ENCODE measurements at regions not wholly inside any gene's neighbourhood (a gene's known extent, or its start where the extent isn't known, plus 50 kb on each side); places are given as distances from the start of the nearest gene placed in this dataset.

DNA sequence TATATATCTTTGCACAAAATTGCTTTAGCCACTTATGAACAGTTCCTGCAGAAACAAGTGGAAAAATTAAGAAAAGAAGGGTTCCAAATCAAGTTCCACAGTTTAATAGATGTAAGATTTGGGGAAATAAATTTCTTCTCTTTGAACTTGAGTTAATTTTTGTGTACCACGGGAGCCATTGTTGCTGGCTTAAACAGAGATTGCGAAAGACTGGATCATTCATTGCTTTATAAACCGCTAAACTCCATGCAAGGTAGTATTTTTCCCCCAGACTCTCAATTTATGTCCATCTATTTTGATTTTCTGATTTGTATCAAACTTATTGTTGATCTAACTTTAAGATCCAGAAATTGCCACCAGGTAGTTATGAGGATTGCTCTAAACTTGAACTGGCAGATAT is 246.1 kb upstream of the ADGRL4 start:
- TF ChIP-seq, protein P1, sequence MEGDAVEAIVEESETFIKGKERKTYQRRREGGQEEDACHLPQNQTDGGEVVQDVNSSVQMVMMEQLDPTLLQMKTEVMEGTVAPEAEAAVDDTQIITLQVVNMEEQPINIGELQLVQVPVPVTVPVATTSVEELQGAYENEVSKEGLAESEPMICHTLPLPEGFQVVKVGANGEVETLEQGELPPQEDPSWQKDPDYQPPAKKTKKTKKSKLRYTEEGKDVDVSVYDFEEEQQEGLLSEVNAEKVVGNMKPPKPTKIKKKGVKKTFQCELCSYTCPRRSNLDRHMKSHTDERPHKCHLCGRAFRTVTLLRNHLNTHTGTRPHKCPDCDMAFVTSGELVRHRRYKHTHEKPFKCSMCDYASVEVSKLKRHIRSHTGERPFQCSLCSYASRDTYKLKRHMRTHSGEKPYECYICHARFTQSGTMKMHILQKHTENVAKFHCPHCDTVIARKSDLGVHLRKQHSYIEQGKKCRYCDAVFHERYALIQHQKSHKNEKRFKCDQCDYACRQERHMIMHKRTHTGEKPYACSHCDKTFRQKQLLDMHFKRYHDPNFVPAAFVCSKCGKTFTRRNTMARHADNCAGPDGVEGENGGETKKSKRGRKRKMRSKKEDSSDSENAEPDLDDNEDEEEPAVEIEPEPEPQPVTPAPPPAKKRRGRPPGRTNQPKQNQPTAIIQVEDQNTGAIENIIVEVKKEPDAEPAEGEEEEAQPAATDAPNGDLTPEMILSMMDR (IDR thresholded peaks at IDR 0.05 in 4 of 5, conservative IDR thresholded peaks at IDR 0.05 in 1 of 5), result no peak
- no peak for TF ChIP-seq POLR2A (IDR thresholded peaks at IDR 0.05)
